VCaP (cell line): ENCODE measurements at regions not wholly inside any gene's neighbourhood (a gene's known extent, or its start where the extent isn't known, plus 50 kb on each side); places are given as distances from the start of the nearest gene placed in this dataset.
"Not testable (repeated sequence)": the region's sequence is repeated elsewhere in the genome, so short reads cannot be mapped to it uniquely, and the experiment has no call there.

Source experiments
- H3K27ac ChIP-seq: fragments of 450-650 bp; 2 replicates; pipeline ENCODE4 v1.5.1; 2017
- TF ChIP-seq, protein P1 (sequence below): fragments of 450-650 bp; conservative IDR thresholded peaks from 2 replicates; pipeline ENCODE4 v1.5.1; 2017; ENCODE audit warnings: mild to moderate bottlenecking, moderate library complexity

DNA sequence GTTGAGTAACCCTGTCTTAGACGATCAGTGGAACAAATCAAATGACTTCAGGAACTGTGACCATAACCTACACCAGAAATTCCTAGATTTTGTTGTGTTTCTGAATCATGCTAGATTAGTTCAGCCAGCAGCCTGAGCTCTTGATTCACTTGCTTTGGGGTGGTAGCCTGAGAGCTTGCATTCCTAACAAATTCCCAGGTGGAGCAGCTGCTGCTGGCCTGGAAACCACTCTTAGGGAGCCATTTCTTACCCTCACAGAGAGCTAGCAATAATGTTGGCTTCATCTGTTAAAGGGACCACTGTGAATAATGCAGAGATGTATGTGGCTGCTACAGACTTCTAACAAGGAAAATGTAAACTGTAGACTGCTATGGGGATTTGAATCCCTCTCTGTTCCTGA is 388.1 kb upstream of the PRR20A start:
- TF ChIP-seq, protein P1, sequence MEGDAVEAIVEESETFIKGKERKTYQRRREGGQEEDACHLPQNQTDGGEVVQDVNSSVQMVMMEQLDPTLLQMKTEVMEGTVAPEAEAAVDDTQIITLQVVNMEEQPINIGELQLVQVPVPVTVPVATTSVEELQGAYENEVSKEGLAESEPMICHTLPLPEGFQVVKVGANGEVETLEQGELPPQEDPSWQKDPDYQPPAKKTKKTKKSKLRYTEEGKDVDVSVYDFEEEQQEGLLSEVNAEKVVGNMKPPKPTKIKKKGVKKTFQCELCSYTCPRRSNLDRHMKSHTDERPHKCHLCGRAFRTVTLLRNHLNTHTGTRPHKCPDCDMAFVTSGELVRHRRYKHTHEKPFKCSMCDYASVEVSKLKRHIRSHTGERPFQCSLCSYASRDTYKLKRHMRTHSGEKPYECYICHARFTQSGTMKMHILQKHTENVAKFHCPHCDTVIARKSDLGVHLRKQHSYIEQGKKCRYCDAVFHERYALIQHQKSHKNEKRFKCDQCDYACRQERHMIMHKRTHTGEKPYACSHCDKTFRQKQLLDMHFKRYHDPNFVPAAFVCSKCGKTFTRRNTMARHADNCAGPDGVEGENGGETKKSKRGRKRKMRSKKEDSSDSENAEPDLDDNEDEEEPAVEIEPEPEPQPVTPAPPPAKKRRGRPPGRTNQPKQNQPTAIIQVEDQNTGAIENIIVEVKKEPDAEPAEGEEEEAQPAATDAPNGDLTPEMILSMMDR: no peak
- no peak overlapping the region for H3K27ac ChIP-seq

DNA sequence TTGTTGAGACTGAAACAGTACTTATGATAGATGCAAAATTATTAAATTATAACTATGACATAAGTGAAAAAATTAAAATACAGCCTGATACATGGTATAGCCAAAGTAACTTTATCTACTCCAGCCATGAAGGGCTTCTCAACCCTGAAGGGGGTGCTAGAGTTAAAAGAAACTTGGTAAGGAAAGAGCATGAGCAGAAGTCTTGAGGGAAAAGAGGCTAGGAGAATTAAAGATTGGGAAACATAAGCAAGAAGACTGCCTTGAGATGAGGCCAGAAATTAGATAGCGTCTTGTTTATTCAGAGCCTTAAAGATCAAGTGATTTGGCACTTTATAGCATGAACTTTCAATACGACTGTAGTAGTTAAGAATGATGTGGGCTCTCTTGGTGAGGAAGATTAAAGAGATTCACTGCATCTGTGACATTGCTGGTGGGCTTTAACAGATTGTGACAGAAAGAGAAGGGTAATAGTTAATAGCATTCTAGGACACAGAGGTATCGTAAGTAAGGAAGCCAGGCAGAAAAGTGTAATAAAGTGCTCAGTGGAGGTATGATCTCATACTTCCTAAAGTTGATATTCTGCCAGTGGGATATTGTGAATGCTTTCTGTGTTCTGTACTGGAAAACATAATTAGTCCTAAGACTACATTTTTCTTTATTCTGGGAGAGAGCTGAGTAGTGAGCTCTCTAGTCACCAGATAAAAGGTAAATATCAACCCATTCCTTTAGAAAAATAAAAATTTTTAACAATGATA is 385.4 kb upstream of the PRR20A start:
- TF ChIP-seq, protein P1: no peak
- H3K27ac ChIP-seq: no peak overlapping the region

DNA sequence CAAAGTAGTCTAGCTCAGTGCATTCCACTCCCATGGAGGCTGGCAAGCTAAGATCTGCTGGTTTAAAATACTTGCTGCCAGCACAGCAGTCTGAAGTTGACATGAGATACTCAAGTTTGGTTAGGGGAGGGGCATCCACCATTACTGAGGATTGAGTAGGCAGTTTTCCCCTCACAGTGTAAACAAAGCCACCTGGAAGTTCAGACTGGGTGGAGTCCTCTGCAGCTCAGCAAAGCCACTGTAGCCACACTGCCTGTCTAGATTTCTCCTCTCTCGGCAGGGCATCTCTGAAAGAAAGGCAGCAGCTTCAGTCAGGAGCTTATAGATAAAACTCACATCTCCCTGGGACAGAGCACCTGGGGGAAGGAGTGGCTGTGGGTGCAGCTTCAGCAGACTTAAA is 377.4 kb upstream of the PRR20A start:
- not testable (repeated sequence) for H3K27ac ChIP-seq

- TF ChIP-seq, protein P1: no peak
- no peak overlapping the region for H3K27ac ChIP-seq
Observed at GRCh38 chr13:56773148-56773547, 367.6 kb upstream of the PRR20A start.

DNA sequence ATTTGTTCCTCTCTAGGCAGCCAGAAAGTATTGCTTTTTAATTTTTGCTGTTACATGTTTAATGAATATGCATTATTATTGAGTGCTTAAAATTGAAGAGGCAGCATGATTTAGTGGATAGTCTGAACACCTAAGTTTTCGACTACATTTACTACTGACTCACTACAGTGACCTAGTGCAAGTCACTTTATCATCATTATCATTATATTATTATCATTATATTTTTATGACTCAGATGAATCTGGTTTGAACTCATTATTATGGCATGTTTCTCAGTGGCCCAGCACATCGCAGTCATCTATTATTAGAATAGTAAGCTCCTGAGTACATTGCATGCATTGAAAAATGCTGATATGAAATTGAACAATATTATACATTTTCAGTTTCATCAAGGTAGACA is 351.2 kb upstream of the PRR20A start:
- no peak overlapping the region for H3K27ac ChIP-seq
- TF ChIP-seq, protein P1: no peak

- H3K27ac ChIP-seq: no peak overlapping the region
Observed at GRCh38 chr13:56837161-56837560, 303.6 kb upstream of the PRR20A start.

GRCh38 chr13:56850852-56851251 is 289.9 kb upstream of the PRR20A start:
- no peak overlapping the region for H3K27ac ChIP-seq
- TF ChIP-seq, protein P1: no peak

More at GRCh38 chr13:56837161-56837560, 303.6 kb upstream of the PRR20A start:
- TF ChIP-seq, protein P1: no peak

- H3K27ac ChIP-seq: no peak overlapping the region
Observed at GRCh38 chr13:56861476-56861875, 279.2 kb upstream of the PRR20A start.

More at GRCh38 chr13:56861476-56861875, 279.2 kb upstream of the PRR20A start:
- TF ChIP-seq, protein P1: no peak
